ENCODE measurements at regions not wholly inside any gene's neighbourhood (a gene's known extent, or its start where the extent isn't known, plus 50 kb on each side); places are given as distances from the start of the nearest gene placed in this dataset.

DNA sequence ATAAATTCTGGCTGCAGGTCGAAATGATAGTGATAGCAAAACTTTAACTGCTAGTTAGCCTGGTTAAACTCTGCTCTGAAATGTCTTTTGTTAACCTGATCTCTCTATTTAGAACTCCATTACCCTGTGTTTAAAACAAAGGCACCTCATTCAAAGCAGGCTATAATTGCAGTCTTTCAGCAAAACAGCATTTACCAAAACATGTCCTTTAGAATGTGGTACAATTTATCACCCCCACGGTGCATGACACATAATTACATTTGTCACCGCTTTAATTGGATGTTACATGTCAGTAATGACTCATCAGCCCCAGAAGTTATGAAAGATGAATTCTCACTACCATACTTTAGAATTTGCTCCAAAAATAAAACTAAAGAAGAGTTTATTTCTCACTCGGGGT lies 295.4 kb downstream of the TOX3 start:
- TF ChIP-seq POLR2A (IDR thresholded peaks at IDR 0.05), result no peak
- TF ChIP-seq, protein P1, sequence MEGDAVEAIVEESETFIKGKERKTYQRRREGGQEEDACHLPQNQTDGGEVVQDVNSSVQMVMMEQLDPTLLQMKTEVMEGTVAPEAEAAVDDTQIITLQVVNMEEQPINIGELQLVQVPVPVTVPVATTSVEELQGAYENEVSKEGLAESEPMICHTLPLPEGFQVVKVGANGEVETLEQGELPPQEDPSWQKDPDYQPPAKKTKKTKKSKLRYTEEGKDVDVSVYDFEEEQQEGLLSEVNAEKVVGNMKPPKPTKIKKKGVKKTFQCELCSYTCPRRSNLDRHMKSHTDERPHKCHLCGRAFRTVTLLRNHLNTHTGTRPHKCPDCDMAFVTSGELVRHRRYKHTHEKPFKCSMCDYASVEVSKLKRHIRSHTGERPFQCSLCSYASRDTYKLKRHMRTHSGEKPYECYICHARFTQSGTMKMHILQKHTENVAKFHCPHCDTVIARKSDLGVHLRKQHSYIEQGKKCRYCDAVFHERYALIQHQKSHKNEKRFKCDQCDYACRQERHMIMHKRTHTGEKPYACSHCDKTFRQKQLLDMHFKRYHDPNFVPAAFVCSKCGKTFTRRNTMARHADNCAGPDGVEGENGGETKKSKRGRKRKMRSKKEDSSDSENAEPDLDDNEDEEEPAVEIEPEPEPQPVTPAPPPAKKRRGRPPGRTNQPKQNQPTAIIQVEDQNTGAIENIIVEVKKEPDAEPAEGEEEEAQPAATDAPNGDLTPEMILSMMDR (IDR thresholded peaks at IDR 0.05), result no peak
- TF ChIP-seq EP300 (IDR thresholded peaks at IDR 0.05; ENCODE audit: low read depth), result no peak

All from transverse colon (tissue), 3 donors.